IMR-90 (cell line): ENCODE measurements at regions not wholly inside any gene's neighbourhood (a gene's known extent, or its start where the extent isn't known, plus 50 kb on each side); places are given as distances from the start of the nearest gene placed in this dataset.

ENCODE experiments used
- ATAC-seq: fragments of 200-7000 bp; cut with Tn5 transposase; 2 replicates; pipeline ENCODE4 v1.9.1; 2020; ENCODE audit warnings: low read depth, mild to moderate bottlenecking, moderate library complexity
- BruUV-seq: library from RNA; stranded (reverse); fragments of 400-500 nt; replicated peaks from 2 replicates; lab custom pipeline; 2021; lab: Mats Ljungman, UMichigan
- CTCF ChIA-PET: fragments of 300-600 bp; formaldehyde crosslinking; extraction: SDS; loops from one replicate; lab custom pipeline; 2021; ENCODE audit warnings: antibody characterized with exemption; lab: Yijun Ruan, JAX
- POLR2A ChIA-PET: fragments of 300-600 bp; sonication (Branson Sonifier 250); formaldehyde crosslinking; loops from one replicate; lab custom pipeline; 2022; ENCODE audit warnings: antibody characterized with exemption; ENCODE audit not compliant: unreplicated experiment; lab: Charles Lee
- DNase-seq: peaks from one replicate; pipeline ENCODE4 v3.0.0; 2013
- H2AFZ ChIP-seq: replicated peaks from 2 replicates; pipeline ENCODE3; 2013; ENCODE audit warnings: low read length, mild to moderate bottlenecking; ENCODE audit not compliant: poor library complexity
- H2AK5ac ChIP-seq: 2 replicates; pipeline ENCODE4 v1.6.1; 2013; ENCODE audit warnings: low read depth, low read length, inconsistent platforms
- H2AK9ac ChIP-seq: replicated peaks from 2 replicates; pipeline ENCODE3; 2013; ENCODE audit warnings: mild to moderate bottlenecking, low read depth, low read length, moderate library complexity; ENCODE audit not compliant: poor library complexity
- H2BK120ac ChIP-seq: 2 replicates; pipeline ENCODE4 v1.6.1; 2013; ENCODE audit warnings: low read depth, low read length, inconsistent platforms
- H2BK15ac ChIP-seq: 3 replicates; pipeline ENCODE4 v1.6.1; 2013; ENCODE audit warnings: low read depth, low read length, inconsistent platforms
- H2BK20ac ChIP-seq: 2 replicates; pipeline ENCODE4 v1.6.1; 2013; ENCODE audit warnings: low read depth, mild to moderate bottlenecking, inconsistent platforms, low read length, moderate library complexity
- H2BK5ac ChIP-seq: 2 replicates; pipeline ENCODE4 v1.6.1; 2013; ENCODE audit warnings: mild to moderate bottlenecking, low read depth, low read length, inconsistent platforms; ENCODE audit not compliant: poor library complexity, severe bottlenecking
- H3K14ac ChIP-seq: replicated peaks from 2 replicates; pipeline ENCODE4 v1.6.1; 2013; ENCODE audit warnings: low read depth, low read length, inconsistent platforms
- H3K18ac ChIP-seq: 2 replicates; pipeline ENCODE4 v1.6.1; 2013; ENCODE audit warnings: low read depth, low read length, control low read depth
- H3K23ac ChIP-seq: 2 replicates; pipeline ENCODE4 v1.6.1; 2013; ENCODE audit warnings: low read depth, low read length, inconsistent platforms
- H3K27ac ChIP-seq: 2 replicates; pipeline ENCODE4 v1.5.1; 2013; ENCODE audit warnings: mild to moderate bottlenecking, control low read depth, low read length; ENCODE audit not compliant: insufficient read depth
- H3K27me3 ChIP-seq: 2 replicates; pipeline ENCODE4 v1.6.1; 2013; ENCODE audit warnings: low read length; ENCODE audit not compliant: control insufficient read depth, insufficient read depth
- H3K36me3 ChIP-seq: 2 replicates; pipeline ENCODE4 v1.6.1; 2013; ENCODE audit warnings: low read length, mixed read lengths; ENCODE audit not compliant: control insufficient read depth, insufficient read depth
- H3K4ac ChIP-seq: 2 replicates; pipeline ENCODE4 v1.6.1; 2013; ENCODE audit warnings: low read depth, low read length, inconsistent platforms
- H3K4me1 ChIP-seq: 2 replicates; pipeline ENCODE4 v1.6.1; 2013; ENCODE audit warnings: low read length, mixed read lengths; ENCODE audit not compliant: control insufficient read depth, insufficient read depth
- H3K4me2 ChIP-seq: 2 replicates; pipeline ENCODE4 v1.6.1; 2013; ENCODE audit warnings: low read depth, mild to moderate bottlenecking, control low read depth, low read length, moderate library complexity
- H3K4me3 ChIP-seq: 2 replicates; pipeline ENCODE4 v1.5.1; 2013; ENCODE audit warnings: low read depth, mild to moderate bottlenecking, control low read depth, low read length, moderate library complexity; ENCODE audit not compliant: insufficient read depth
- H3K56ac ChIP-seq: 2 replicates; pipeline ENCODE4 v1.6.1; 2013; ENCODE audit warnings: low read length, inconsistent platforms; ENCODE audit not compliant: insufficient read depth; ENCODE audit errors: extremely low read depth
- H3K79me1 ChIP-seq, 2 experiments: 2 replicates each; pipeline ENCODE4 v1.6.1; 2013; ENCODE audit warnings: low read length in 2 of 2, inconsistent platforms in 1 of 2, low read depth in 1 of 2
- H3K9ac ChIP-seq: 2 replicates; pipeline ENCODE4 v1.6.1; 2013; ENCODE audit warnings: low read depth, low read length, control low read depth
- H3K9me1 ChIP-seq: 2 replicates; pipeline ENCODE4 v1.6.1; 2013; ENCODE audit warnings: low read length, inconsistent platforms; ENCODE audit not compliant: insufficient read depth
- H3K9me3 ChIP-seq: 2 replicates; pipeline ENCODE4 v1.6.1; 2013; ENCODE audit warnings: low read length; ENCODE audit not compliant: control insufficient read depth, insufficient read depth
- H4K20me1 ChIP-seq: 2 replicates; pipeline ENCODE4 v1.6.1; 2013; ENCODE audit warnings: low read length, inconsistent platforms; ENCODE audit not compliant: insufficient read depth
- H4K5ac ChIP-seq: 2 replicates; pipeline ENCODE4 v1.6.1; 2013; ENCODE audit warnings: mild to moderate bottlenecking, low read depth, low read length, control low read depth
- H4K8ac ChIP-seq, 2 experiments: 2 replicates each; pipeline ENCODE4 v1.6.1; 2013; ENCODE audit warnings: low read depth in 2 of 2, low read length in 2 of 2, control low read depth in 1 of 2, inconsistent platforms in 1 of 2
- H4K91ac ChIP-seq: 2 replicates; pipeline ENCODE4 v1.6.1; 2013; ENCODE audit warnings: low read depth, low read length, inconsistent platforms; ENCODE audit not compliant: insufficient read depth
- CEBPB ChIP-seq: IDR thresholded peaks from 2 replicates; pipeline ENCODE4 v1.6.1; 2012; ENCODE audit warnings: low read depth, low read length, improper control_type of control experiment
- CHD1 ChIP-seq: IDR thresholded peaks from 2 replicates; pipeline ENCODE4 v1.6.1; 2012; ENCODE audit warnings: low read depth, low read length, improper control_type of control experiment
- MAZ ChIP-seq: IDR thresholded peaks from 2 replicates; pipeline ENCODE4 v1.6.1; 2012; ENCODE audit warnings: low read depth, mild to moderate bottlenecking, low read length, improper control_type of control experiment, moderate library complexity, borderline replicate concordance
- WGBS, 2 experiments: methylation state at CpG; one replicate each; pipeline versions ENCODE4 v1.1.5 to v1.1.7; 2013; ENCODE audit warnings: missing lambda C conversion rate in 2 of 2; ENCODE audit not compliant: insufficient read length in 1 of 2; ENCODE audit errors: extremely low coverage in 2 of 2; 5-methylcytosine and 5-hydroxymethylcytosine counted together
- dilution Hi-C: fragments of 300-500 bp; cut with HindIII; formaldehyde crosslinking; loops from one replicate; pipeline ENCODE4 v1.14.3; 2018; ENCODE audit warnings: low sequenced_read_pairs; ENCODE audit not compliant: unreplicated experiment
- in situ Hi-C: fragments of 300-500 bp; cut with MboI; formaldehyde crosslinking; loops from 3 replicates; pipeline ENCODE4 v1.14.3; 2019; ENCODE audit warnings: low sequenced_read_pairs, inconsistent platforms, mixed read lengths
- intact Hi-C: fragments of 100-400 bp; cut with micrococcal nuclease; formaldehyde crosslinking; loops from 2 replicates; pipeline ENCODE4 v1.10.0; 2022
- TF ChIP-seq, protein P1 (sequence below): conservative IDR thresholded peaks from 2 replicates; pipeline ENCODE4 v1.5.1; 2012; ENCODE audit warnings: mild to moderate bottlenecking, low read depth, low read length, improper control_type of control experiment
- TF ChIP-seq, protein P2 (sequence below): fragments of 150-350 bp; IDR thresholded peaks from 2 replicates; pipeline ENCODE4 v1.6.1; 2016; ENCODE audit warnings: low read depth, mild to moderate bottlenecking, low read length, moderate library complexity, borderline replicate concordance

DNA sequence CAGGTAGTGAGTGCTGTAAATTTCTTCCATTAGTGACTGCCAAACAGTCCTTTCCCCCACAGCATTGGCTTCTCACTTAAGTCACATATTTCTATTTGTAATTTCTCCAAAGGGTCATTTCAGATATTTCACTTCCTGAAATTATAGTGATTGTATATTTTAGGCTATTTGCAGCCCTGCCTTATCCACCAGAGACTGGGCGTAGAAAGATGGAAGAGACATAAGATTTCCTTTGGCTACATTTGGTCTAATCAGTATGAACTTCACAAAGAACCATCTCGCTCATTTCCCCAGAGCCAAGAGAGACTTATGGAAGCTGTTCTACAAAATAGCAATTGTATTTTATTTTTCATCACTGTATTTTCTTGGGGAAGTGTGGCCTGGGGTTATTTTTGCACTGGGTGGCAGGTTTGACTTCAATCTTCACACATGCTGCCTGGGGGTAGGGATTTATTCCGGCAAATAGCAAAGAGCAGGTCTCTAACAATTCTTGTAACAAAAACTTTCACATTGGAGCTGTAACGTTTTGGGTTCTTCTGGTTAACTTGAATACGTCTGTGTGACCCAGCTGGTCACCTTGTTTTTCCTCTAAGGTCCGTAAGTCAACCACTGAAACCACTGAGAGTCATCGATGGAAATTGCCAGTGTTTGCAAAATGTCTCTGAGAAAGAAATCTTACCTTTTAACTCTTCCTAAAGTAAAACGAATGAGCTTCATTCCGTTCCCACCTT lies 170.6 kb upstream of the SERPINE2 start:
- ChIA-PET CTCF (interaction anchor here (0.5 to 0.7 kb wide), 2 partner anchors 15 to 27 kb away, joined by 3 to 5 read pairs; no protein-coding TSS in a partner anchor), POLR2A (no interaction called here)
- WGBS, 2 experiments: no CpG with 5 or more reads among the region's 9 CpGs
- no TSS peak for BruUV-seq
- Histone ChIP-seq H2BK5ac (no peak overlapping the region), H3K18ac (no peak overlapping the region), H3K4ac (no peak overlapping the region), H4K5ac (no peak overlapping the region), H3K9me1 (peaks cover 2% of the 10 kb centered on the region; the same call in 1 of the 2 replicates), H3K9me3 (no peaks in the 10 kb centered on the region), H2BK20ac (no peak overlapping the region), H3K4me2 (no peak overlapping the region), H3K79me1 (no peaks in the 10 kb centered on the region), H4K8ac (no peak overlapping the region), H4K91ac (no peak overlapping the region), H3K14ac (no peak overlapping the region), H3K9ac (no peak overlapping the region), H2BK15ac (no peak overlapping the region), H2AK9ac (no peak overlapping the region), H3K56ac (no peak overlapping the region), H2BK120ac (no peak overlapping the region), H4K20me1 (no peaks in the 10 kb centered on the region), H3K4me3 (no peak overlapping the region), H2AK5ac (no peak overlapping the region), H2AFZ (no peak overlapping the region), H3K27me3 (peaks cover 2% of the 10 kb centered on the region), H3K4me1 (no peaks in the 10 kb centered on the region), H3K23ac (no peak overlapping the region), H3K27ac (no peak overlapping the region), H3K36me3 (no peaks in the 10 kb centered on the region)
- in situ Hi-C loops: no loop called here
- dilution Hi-C loops: no loop called here
- no peak for ATAC-seq
- TF ChIP-seq, protein P1, sequence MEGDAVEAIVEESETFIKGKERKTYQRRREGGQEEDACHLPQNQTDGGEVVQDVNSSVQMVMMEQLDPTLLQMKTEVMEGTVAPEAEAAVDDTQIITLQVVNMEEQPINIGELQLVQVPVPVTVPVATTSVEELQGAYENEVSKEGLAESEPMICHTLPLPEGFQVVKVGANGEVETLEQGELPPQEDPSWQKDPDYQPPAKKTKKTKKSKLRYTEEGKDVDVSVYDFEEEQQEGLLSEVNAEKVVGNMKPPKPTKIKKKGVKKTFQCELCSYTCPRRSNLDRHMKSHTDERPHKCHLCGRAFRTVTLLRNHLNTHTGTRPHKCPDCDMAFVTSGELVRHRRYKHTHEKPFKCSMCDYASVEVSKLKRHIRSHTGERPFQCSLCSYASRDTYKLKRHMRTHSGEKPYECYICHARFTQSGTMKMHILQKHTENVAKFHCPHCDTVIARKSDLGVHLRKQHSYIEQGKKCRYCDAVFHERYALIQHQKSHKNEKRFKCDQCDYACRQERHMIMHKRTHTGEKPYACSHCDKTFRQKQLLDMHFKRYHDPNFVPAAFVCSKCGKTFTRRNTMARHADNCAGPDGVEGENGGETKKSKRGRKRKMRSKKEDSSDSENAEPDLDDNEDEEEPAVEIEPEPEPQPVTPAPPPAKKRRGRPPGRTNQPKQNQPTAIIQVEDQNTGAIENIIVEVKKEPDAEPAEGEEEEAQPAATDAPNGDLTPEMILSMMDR: no peak
- no peak for TF ChIP-seq MAZ
- TF ChIP-seq, protein P2, sequence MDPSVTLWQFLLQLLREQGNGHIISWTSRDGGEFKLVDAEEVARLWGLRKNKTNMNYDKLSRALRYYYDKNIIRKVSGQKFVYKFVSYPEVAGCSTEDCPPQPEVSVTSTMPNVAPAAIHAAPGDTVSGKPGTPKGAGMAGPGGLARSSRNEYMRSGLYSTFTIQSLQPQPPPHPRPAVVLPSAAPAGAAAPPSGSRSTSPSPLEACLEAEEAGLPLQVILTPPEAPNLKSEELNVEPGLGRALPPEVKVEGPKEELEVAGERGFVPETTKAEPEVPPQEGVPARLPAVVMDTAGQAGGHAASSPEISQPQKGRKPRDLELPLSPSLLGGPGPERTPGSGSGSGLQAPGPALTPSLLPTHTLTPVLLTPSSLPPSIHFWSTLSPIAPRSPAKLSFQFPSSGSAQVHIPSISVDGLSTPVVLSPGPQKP: no peak
- TF ChIP-seq CHD1: no peak
- TF ChIP-seq CEBPB: no peak
- intact Hi-C loops: no loop called here
- no peak for DNase-seq
